Activated naive CD8-positive, alpha-beta T cell treated with anti-CD3 and anti-CD28 coated beads, Interleukin-2, amount 50 U/mL, for 24 hours (primary cell): ENCODE measurements at regions not wholly inside any gene's neighbourhood (a gene's known extent, or its start where the extent isn't known, plus 50 kb on each side); places are given as distances from the start of the nearest gene placed in this dataset.

Source experiments
- ATAC-seq: fragments of 150-1000 bp; cut with Tn5 transposase; one replicate; pipeline ENCODE4 v1.10.0; 2021
- DNase-seq: peaks from one replicate; pipeline ENCODE4 v3.0.0; 2021
- H3K27ac Mint-ChIP-seq: one replicate; pipeline ENCODE4 v1.8.0; 2021; ENCODE audit warnings: mild to moderate bottlenecking, mixed read lengths
- H3K27me3 Mint-ChIP-seq: one replicate; pipeline ENCODE4 v1.8.0; 2021; ENCODE audit warnings: mixed read lengths
- H3K36me3 Mint-ChIP-seq: one replicate; pipeline ENCODE4 v1.8.0; 2021; ENCODE audit warnings: low read depth, mixed read lengths
- H3K4me1 Mint-ChIP-seq: one replicate; pipeline ENCODE4 v1.8.0; 2021; ENCODE audit warnings: mixed read lengths
- H3K4me3 Mint-ChIP-seq: one replicate; pipeline ENCODE4 v1.8.0; 2021; ENCODE audit warnings: mild to moderate bottlenecking, moderate library complexity, mixed read lengths
- H3K9me3 Mint-ChIP-seq: one replicate; pipeline ENCODE4 v1.8.0; 2021; ENCODE audit warnings: mixed read lengths

DNA sequence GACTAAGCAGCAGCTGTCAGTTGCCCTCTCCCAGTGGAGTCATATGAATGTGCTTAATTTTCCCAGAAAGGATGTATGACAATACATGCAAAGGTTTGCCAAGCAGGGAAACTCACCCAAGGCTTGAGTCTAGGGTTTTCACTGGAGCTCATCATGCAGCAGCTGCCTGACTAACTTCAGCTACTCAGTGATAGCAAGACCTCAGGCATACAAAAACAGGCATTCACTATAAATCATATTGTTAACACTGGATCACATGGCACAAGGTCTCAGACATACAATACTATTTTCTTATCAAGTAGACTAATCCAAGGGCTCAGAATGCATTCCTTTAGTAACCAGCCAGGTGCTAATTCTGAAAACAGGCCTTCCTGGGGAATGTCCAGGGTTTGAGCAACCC is 85.0 kb upstream of the STAC start:
- peaks cover 10% of the 10 kb centered on the region for H3K9me3 Mint-ChIP-seq
- no peak overlapping the region for H3K27ac Mint-ChIP-seq
- no peak overlapping the region for H3K4me3 Mint-ChIP-seq
- ATAC-seq (no peak), DNase-seq (no peak)
- no peaks in the 10 kb centered on the region for H3K36me3 Mint-ChIP-seq
- no peaks in the 10 kb centered on the region for H3K4me1 Mint-ChIP-seq
- H3K27me3 Mint-ChIP-seq = no peaks in the 10 kb centered on the region

DNA sequence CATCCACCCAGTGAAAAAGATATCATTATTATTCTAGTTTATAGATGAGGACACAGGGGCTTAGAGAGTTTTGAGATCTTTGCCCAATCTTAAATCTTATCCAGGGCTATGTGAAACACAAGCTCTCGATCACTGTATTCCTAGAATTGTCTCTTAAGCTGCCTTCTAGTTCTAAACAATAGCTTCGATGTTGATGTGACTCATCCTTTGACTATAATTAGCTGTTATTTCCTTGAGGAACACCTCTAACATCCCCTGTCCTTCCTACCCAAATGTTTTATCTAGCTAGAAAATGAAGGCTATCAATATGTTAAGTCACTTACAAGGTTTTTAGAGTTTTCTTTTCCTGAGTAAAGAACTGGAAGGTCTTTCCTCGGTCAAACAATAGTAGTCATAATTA is 83.1 kb upstream of the STAC start:
- no peak overlapping the region for H3K27ac Mint-ChIP-seq

DNA sequence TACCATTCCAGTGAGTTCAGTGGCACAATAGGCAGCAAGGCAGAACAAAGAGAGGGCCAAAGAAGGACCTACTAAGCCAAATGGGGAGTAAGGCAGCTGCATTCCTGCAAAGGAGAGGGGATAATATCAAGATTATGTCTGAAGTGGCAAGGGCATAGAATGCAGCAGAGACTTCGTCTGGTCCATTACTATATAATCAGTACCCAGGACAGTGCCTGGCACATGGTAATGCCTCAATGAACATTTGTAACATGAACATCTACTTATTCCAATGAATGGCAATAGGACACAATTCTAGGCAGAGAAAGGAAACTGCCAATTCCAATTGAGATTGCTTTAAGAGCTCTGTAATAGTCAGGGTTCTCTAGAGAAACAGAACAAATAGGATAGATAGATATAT is 82.1 kb upstream of the STAC start:
- H3K4me1 Mint-ChIP-seq = no peaks in the 10 kb centered on the region
- ATAC-seq = no peak
- peaks cover 10% of the 10 kb centered on the region for H3K9me3 Mint-ChIP-seq
- DNase-seq = no peak
- H3K27ac Mint-ChIP-seq = no peak overlapping the region
- H3K4me3 Mint-ChIP-seq = no peak overlapping the region
- H3K27me3 Mint-ChIP-seq = no peaks in the 10 kb centered on the region
- H3K36me3 Mint-ChIP-seq = no peaks in the 10 kb centered on the region

More for the DNA sequence above, 83.1 kb upstream of the STAC start:
- Mint-ChIP-seq H3K4me3 (no peak overlapping the region), H3K4me1 (no peaks in the 10 kb centered on the region), H3K27me3 (no peaks in the 10 kb centered on the region), H3K36me3 (no peaks in the 10 kb centered on the region), H3K9me3 (peaks cover 10% of the 10 kb centered on the region)
- ATAC-seq (no peak), DNase-seq (no peak)

DNA sequence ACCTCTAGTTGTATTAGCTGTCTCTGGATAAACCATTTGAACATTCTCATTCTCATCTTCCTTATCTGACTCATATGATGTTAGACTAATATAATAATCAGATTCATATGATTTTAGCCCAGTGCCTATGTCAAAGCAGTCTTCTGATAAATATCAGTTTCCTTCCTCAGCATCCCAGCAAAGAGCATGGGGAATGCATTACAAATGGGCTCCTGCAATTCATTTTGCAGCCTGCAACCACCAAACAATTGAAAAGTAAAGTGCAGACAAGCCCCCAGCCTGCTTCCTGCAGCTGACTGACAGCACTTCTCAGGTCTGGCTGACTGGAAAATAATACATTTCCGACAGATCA is 78.2 kb upstream of the STAC start:
- H3K4me1 Mint-ChIP-seq = no peaks in the 10 kb centered on the region
- no peak overlapping the region for H3K4me3 Mint-ChIP-seq
- H3K27me3 Mint-ChIP-seq = no peaks in the 10 kb centered on the region
- H3K9me3 Mint-ChIP-seq = peaks cover 10% of the 10 kb centered on the region
- H3K36me3 Mint-ChIP-seq = no peaks in the 10 kb centered on the region
- no peak for DNase-seq
- no peak for ATAC-seq
- no peak overlapping the region for H3K27ac Mint-ChIP-seq

DNA sequence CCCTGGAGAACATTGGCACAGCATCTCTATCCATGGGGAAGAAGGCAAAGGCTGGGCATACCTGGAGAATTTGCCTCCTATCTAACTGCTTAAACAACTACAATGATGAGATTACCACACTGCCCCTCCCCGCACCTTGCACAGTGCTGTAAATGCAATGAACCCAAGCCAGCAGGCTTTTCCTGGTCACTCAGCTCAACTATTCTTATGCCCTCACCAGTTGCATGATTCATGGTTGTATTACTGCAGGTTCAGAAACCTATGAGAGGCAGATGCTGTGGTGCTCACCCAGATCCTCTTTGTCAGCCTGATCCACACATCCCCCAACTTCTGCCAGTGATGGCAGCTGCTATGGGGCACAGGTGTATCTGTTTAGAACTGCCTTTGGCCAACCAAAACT is 77.7 kb upstream of the STAC start:
- H3K36me3 Mint-ChIP-seq = no peaks in the 10 kb centered on the region
- no peak overlapping the region for H3K4me3 Mint-ChIP-seq
- peaks cover 10% of the 10 kb centered on the region for H3K9me3 Mint-ChIP-seq
- no peak overlapping the region for H3K27ac Mint-ChIP-seq
- no peaks in the 10 kb centered on the region for H3K4me1 Mint-ChIP-seq
- no peak for ATAC-seq
- no peak for DNase-seq
- no peaks in the 10 kb centered on the region for H3K27me3 Mint-ChIP-seq

DNA sequence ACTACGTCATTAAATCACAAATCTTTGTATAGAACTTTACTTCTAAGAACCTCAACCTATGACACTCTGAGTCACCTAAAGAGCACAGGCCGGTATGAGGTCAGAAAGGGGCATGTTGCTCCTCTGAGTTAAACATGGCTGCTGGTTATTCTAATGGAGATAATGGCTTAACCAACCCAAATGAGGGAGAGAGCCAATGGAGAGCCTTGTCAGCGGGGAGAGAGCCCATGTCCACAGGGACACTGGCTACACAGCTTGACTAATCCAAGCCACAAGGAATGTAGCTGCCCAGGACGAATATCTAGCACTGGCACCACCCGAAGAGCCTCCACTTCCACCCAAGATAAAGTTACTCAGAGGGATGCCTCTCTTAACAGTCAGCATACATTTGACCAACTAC is 77.0 kb upstream of the STAC start:
- Mint-ChIP-seq H3K9me3 (peaks cover 10% of the 10 kb centered on the region), H3K4me3 (no peak overlapping the region), H3K27ac (no peak overlapping the region), H3K27me3 (no peaks in the 10 kb centered on the region), H3K36me3 (no peaks in the 10 kb centered on the region), H3K4me1 (no peaks in the 10 kb centered on the region)
- DNase-seq (no peak), ATAC-seq (no peak)

DNA sequence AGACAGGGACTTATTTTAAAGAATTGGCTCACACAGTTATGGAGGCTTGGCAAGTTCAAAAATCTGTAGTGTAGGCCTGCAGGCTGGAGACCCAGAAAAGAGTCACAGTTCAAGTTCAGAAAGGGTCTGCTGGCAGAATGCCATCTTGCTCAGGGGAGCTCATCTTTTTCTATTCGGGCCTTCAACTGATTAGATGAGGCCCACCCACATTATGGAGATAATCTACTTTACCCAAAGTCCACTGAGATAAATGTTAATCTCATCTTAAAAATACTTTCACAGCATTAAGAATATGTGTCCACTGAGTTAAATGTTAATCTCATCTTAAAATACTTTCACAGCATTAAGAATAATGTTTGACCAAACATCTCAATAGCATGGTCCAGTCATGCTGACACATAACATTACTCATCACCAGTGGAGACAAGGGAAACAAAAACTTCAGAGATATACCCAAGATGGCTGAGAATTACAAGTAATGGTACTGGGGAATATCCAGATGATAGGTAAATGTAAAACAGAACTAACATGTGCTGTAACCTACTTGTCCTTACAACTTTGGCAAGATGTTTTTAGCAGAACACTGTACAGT is 74.3 kb upstream of the STAC start:
- DNase-seq (no peak), ATAC-seq (no peak)
- Mint-ChIP-seq H3K36me3 (no peaks in the 10 kb centered on the region), H3K27me3 (no peaks in the 10 kb centered on the region), H3K9me3 (no peaks in the 10 kb centered on the region), H3K4me3 (no peak overlapping the region), H3K4me1 (no peaks in the 10 kb centered on the region), H3K27ac (no peak overlapping the region)

DNA sequence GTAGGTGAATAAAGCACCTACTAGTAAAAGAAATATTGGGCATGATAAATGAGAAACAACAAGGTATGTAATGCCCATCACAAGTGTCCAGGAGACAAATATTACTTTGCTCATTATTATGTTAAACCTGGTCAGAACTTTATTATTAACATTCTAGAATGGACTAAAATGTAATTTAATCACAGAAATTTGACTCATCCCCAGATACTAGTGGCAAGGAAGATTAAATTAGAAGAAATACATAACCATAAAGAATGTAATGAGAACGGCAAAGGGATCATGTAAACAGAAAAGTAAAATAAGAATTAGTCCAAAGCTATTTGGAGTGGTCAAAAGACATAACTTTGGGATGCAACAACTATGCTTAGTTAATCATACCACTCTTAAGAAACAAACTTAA is 71.2 kb upstream of the STAC start:
- no peaks in the 10 kb centered on the region for H3K36me3 Mint-ChIP-seq
- no peak overlapping the region for H3K4me3 Mint-ChIP-seq
- no peaks in the 10 kb centered on the region for H3K4me1 Mint-ChIP-seq
- no peak for DNase-seq
- no peak for ATAC-seq
- H3K27me3 Mint-ChIP-seq = no peaks in the 10 kb centered on the region
- no peaks in the 10 kb centered on the region for H3K9me3 Mint-ChIP-seq
- no peak overlapping the region for H3K27ac Mint-ChIP-seq

DNA sequence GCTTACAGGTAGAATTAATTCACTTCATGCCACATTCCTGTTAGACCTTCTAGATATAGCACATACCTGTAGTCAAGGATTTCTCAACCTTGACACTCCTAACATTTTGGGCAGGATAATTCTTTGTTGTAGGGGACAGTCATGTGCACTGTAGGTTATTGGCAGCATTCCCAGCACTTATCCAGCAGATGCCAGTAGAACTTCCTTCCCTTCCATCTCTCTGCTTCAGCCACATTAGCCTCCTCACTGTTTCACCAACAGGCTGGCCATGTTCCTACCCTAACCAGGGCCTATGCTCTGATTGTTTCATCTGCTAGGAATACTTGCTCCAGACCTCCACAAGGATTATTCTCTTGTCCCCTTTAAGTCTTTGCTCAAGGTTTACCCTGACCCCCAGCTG is 68.0 kb upstream of the STAC start:
- Mint-ChIP-seq H3K27ac (no peak overlapping the region), H3K4me1 (no peaks in the 10 kb centered on the region), H3K36me3 (no peaks in the 10 kb centered on the region), H3K9me3 (peaks cover 4% of the 10 kb centered on the region), H3K27me3 (no peaks in the 10 kb centered on the region), H3K4me3 (no peak overlapping the region)
- DNase-seq (no peak), ATAC-seq (no peak)

DNA sequence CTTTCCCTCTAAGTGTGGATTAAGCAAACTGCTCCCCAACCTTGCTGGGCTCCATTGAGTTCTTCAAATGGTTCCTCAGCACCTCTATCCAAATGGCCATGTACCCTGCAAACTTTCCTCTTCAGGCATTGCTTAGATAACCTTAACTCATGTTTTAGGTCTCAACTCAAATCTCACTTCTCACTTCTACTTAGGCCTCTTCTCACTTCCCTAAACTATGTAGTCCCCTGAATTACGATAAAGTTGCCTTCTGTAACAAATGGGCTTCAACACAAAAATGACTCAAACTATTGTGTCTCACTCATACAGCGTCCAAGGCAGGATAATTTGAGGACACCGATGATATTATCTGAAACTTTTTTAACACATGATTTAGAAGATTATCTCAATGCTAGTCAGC is 62.4 kb upstream of the STAC start:
- Mint-ChIP-seq H3K4me1 (no peaks in the 10 kb centered on the region), H3K27me3 (peaks cover 1% of the 10 kb centered on the region), H3K27ac (no peak overlapping the region), H3K4me3 (no peak overlapping the region), H3K9me3 (peaks cover 8% of the 10 kb centered on the region), H3K36me3 (no peaks in the 10 kb centered on the region)
- DNase-seq (no peak), ATAC-seq (no peak)

DNA sequence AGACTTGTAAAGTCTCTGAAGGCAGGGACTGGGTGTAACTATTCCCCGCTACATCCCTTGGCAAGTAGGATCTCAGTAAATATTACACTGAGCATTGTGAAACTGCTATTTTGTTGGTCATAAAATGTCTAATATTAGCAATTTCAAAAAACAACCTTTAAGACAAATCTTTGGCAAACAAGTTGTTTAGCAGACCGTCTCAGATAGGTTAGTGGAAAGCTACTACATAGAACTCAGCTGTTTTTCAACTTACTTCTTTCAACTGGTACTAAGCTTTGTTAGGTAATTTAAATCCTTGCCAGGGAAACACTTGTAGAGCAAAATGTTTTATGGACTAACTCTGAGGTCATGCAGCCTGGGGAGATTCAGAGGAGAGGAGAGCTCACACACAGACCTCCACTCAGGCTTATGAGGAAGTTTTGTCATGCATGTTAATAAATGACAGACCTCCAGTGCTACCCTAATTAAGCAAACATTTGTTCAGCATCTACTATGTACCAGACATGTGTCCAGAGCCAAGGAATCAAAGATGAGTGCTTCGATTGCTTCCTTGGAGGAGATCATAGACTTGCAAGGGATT is 61.6 kb upstream of the STAC start:
- Mint-ChIP-seq H3K27ac (no peak overlapping the region), H3K27me3 (peaks cover 1% of the 10 kb centered on the region), H3K36me3 (no peaks in the 10 kb centered on the region), H3K4me1 (no peaks in the 10 kb centered on the region), H3K9me3 (peaks cover 8% of the 10 kb centered on the region), H3K4me3 (no peak overlapping the region)
- ATAC-seq (no peak), DNase-seq (no peak)

DNA sequence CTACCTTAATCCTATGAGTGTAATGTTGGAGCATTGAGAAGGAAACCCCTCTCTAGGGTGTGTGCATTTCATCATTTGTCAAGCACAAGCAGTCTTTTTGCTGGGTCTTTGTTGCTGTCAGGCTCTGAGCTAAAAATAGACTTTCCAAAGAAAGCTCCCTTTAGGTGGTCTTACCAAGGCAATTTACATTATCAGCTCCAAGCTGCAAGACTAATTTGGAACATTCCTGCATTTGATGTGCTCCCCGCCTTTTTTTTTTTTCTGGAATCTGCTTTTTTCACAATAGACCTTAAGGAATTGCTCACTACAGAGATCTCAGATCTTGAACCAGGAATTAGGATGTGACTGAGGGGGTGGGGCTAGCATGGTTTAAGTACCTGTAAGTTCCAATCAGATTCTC is 60.6 kb upstream of the STAC start:
- no peak overlapping the region for H3K4me3 Mint-ChIP-seq
- DNase-seq (no peak), ATAC-seq (no peak)
- H3K27me3 Mint-ChIP-seq = peaks cover 1% of the 10 kb centered on the region
- peaks cover 8% of the 10 kb centered on the region for H3K9me3 Mint-ChIP-seq
- H3K4me1 Mint-ChIP-seq = no peaks in the 10 kb centered on the region
- H3K36me3 Mint-ChIP-seq = no peaks in the 10 kb centered on the region
- no peak overlapping the region for H3K27ac Mint-ChIP-seq
